Activated T-cell treated with anti-CD3 and anti-CD28 coated beads, Interleukin-2, amount 50 U/mL, for 4 hours (primary cell): ENCODE measurements at regions not wholly inside any gene's neighbourhood (a gene's known extent, or its start where the extent isn't known, plus 50 kb on each side); places are given as distances from the start of the nearest gene placed in this dataset.

ENCODE experiments used
- ATAC-seq, 2 donors: fragments of 200-7000 bp; cut with Tn5 transposase; one replicate each; pipeline ENCODE4 v1.10.0; 2021
- DNase-seq: peaks from one replicate; pipeline ENCODE4 v3.0.0-alpha.2; 2020
- H3K27me3 Mint-ChIP-seq: one replicate; pipeline ENCODE4 v1.8.0; 2021; ENCODE audit warnings: low read depth, mixed read lengths
- H3K36me3 Mint-ChIP-seq: one replicate; pipeline ENCODE4 v1.8.0; 2022; ENCODE audit warnings: mixed read lengths; ENCODE audit not compliant: insufficient read depth
- H3K4me1 Mint-ChIP-seq: one replicate; pipeline ENCODE4 v1.8.0; 2021; ENCODE audit warnings: low read depth, mixed read lengths
- H3K4me3 Mint-ChIP-seq: one replicate; pipeline ENCODE4 v1.8.0; 2021; ENCODE audit warnings: mild to moderate bottlenecking, moderate library complexity, mixed read lengths
- H3K9me3 Mint-ChIP-seq: one replicate; pipeline ENCODE4 v1.8.0; 2021; ENCODE audit warnings: mixed read lengths

GRCh38 chr9:118732998-118733397 lies 636.2 kb downstream of the BRINP1 start:
- no peak overlapping the region for H3K4me3 Mint-ChIP-seq
- H3K9me3 Mint-ChIP-seq: peaks cover 26% of the 10 kb centered on the region
- DNase-seq: no peak
- no peak for ATAC-seq
- H3K27me3 Mint-ChIP-seq: no peaks in the 10 kb centered on the region
- H3K4me1 Mint-ChIP-seq: no peaks in the 10 kb centered on the region
- no peaks in the 10 kb centered on the region for H3K36me3 Mint-ChIP-seq

GRCh38 chr9:118734696-118735095 lies 634.5 kb downstream of the BRINP1 start:
- no peak for DNase-seq
- Mint-ChIP-seq H3K9me3 (peaks cover 26% of the 10 kb centered on the region), H3K36me3 (no peaks in the 10 kb centered on the region), H3K4me1 (no peaks in the 10 kb centered on the region), H3K4me3 (no peak overlapping the region), H3K27me3 (no peaks in the 10 kb centered on the region)
- no peak for ATAC-seq

DNA sequence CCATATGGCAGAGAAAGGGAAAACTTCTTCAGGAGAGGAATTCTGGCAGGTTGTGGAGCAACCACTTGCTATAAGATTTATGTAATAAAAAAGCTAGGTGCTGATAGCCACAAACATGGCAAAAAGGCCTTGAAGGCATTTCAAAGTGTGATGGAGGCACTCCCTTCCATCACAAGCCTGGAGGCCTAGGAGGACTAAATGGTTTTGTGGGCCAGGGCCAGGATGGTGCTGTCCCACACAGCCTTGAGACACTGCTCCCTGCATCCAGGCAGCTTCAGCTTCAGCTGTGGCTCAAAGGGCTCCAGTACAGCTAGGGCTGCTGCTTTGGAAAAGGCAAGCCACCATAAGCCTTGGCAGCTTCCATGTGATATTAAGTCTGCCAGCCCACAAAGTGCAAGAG lies 632.8 kb downstream of the BRINP1 start:
- DNase-seq: no peak
- Mint-ChIP-seq H3K27me3 (no peaks in the 10 kb centered on the region), H3K4me1 (no peaks in the 10 kb centered on the region), H3K9me3 (peaks cover 26% of the 10 kb centered on the region), H3K36me3 (no peaks in the 10 kb centered on the region), H3K4me3 (no peak overlapping the region)
- no peak for ATAC-seq

GRCh38 chr9:118751077-118751847 lies 618.0 kb downstream of the BRINP1 start:
- Mint-ChIP-seq H3K9me3 (peaks cover 20% of the 10 kb centered on the region), H3K27me3 (no peaks in the 10 kb centered on the region), H3K4me1 (no peaks in the 10 kb centered on the region), H3K36me3 (no peaks in the 10 kb centered on the region), H3K4me3 (no peak overlapping the region)
- DNase-seq (no peak), ATAC-seq (no peak)

DNA sequence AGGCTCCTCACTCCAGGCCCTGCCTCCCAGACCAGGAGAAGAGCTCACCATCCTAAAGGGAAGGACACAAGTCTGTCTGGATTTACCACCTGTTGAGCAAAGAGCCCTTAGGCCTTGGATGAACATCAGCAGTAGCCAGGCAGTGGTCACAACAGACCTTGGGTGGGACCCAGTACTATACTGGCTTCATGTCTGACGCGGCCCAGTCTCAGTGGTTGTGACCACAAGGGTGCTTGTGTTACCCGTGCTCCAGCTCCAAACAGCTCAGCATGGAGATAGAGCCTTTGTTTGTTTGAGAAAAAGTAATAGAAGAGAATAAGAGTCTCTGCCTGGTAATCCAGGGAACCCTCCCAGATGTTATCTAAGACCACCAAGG lies 617.4 kb downstream of the BRINP1 start:
- no peak overlapping the region for H3K4me3 Mint-ChIP-seq
- no peaks in the 10 kb centered on the region for H3K4me1 Mint-ChIP-seq
- H3K36me3 Mint-ChIP-seq: no peaks in the 10 kb centered on the region
- no peak for DNase-seq
- H3K9me3 Mint-ChIP-seq: peaks cover 21% of the 10 kb centered on the region
- no peaks in the 10 kb centered on the region for H3K27me3 Mint-ChIP-seq
- no peak for ATAC-seq

GRCh38 chr9:118761016-118761790 lies 608.0 kb downstream of the BRINP1 start:
- DNase-seq (no peak), ATAC-seq (no peak)
- Mint-ChIP-seq H3K4me1 (no peaks in the 10 kb centered on the region), H3K9me3 (peaks cover 6% of the 10 kb centered on the region), H3K4me3 (no peak overlapping the region), H3K36me3 (no peaks in the 10 kb centered on the region), H3K27me3 (no peaks in the 10 kb centered on the region)

DNA sequence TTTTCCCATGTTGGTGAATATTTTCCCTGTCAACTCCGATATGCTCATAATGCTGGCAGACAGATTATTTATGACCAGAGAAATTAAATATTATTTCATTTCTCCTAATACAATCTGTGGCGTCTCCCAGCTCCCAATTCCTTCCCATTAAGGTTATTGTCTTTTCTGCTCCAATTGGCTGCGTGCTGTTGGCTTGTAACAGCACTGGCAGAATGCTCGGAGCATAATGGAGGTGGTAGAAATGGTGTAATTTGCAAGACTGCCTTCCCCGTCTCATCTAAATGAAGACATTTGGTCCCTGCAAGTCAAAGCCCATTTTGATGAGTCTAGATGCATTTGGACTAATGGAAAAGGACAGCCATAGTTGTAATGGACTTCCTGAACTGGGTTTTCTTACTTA lies 601.7 kb downstream of the BRINP1 start:
- no peaks in the 10 kb centered on the region for H3K4me1 Mint-ChIP-seq
- no peaks in the 10 kb centered on the region for H3K36me3 Mint-ChIP-seq
- H3K9me3 Mint-ChIP-seq: peaks cover 5% of the 10 kb centered on the region
- no peak overlapping the region for H3K4me3 Mint-ChIP-seq
- no peak for DNase-seq
- no peaks in the 10 kb centered on the region for H3K27me3 Mint-ChIP-seq
- no peak for ATAC-seq

GRCh38 chr9:118782790-118783463 lies 586.3 kb downstream of the BRINP1 start:
- no peaks in the 10 kb centered on the region for H3K4me1 Mint-ChIP-seq
- no peak overlapping the region for H3K4me3 Mint-ChIP-seq
- H3K36me3 Mint-ChIP-seq: no peaks in the 10 kb centered on the region
- H3K9me3 Mint-ChIP-seq: peaks cover 3% of the 10 kb centered on the region
- DNase-seq (no peak), ATAC-seq (no peak)
- no peaks in the 10 kb centered on the region for H3K27me3 Mint-ChIP-seq

GRCh38 chr9:118784033-118784432 lies 585.2 kb downstream of the BRINP1 start:
- no peaks in the 10 kb centered on the region for H3K4me1 Mint-ChIP-seq
- ATAC-seq (no peak), DNase-seq (no peak)
- no peaks in the 10 kb centered on the region for H3K27me3 Mint-ChIP-seq
- peaks cover 3% of the 10 kb centered on the region for H3K9me3 Mint-ChIP-seq
- H3K4me3 Mint-ChIP-seq: no peak overlapping the region
- no peaks in the 10 kb centered on the region for H3K36me3 Mint-ChIP-seq

GRCh38 chr9:118785456-118785855 lies 583.8 kb downstream of the BRINP1 start:
- H3K36me3 Mint-ChIP-seq: no peaks in the 10 kb centered on the region
- no peaks in the 10 kb centered on the region for H3K4me1 Mint-ChIP-seq
- no peaks in the 10 kb centered on the region for H3K27me3 Mint-ChIP-seq
- ATAC-seq: no peak
- no peak for DNase-seq
- no peak overlapping the region for H3K4me3 Mint-ChIP-seq
- peaks cover 3% of the 10 kb centered on the region for H3K9me3 Mint-ChIP-seq

DNA sequence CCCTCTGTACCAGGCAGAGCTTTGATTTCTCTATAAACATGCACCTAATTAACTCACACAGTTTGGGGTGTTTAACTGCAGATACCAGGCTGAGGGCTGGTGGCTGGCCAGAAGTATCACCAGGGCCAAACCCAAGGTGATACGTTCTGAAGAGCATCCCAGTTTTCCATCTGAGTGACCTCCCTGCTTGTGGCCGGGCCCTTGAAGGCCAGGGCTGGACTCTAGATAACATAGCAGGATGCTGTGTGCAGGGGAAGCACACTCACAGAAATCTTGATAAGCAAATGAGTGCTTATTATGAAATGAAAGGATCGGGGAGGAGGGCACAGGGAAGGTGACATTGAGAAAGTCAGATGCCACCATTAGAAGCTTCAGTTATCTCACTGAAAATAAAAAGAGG lies 582.4 kb downstream of the BRINP1 start:
- no peak for DNase-seq
- peaks cover 3% of the 10 kb centered on the region for H3K9me3 Mint-ChIP-seq
- H3K27me3 Mint-ChIP-seq: no peaks in the 10 kb centered on the region
- no peak for ATAC-seq
- H3K4me3 Mint-ChIP-seq: no peak overlapping the region
- H3K4me1 Mint-ChIP-seq: no peaks in the 10 kb centered on the region
- no peaks in the 10 kb centered on the region for H3K36me3 Mint-ChIP-seq

DNA sequence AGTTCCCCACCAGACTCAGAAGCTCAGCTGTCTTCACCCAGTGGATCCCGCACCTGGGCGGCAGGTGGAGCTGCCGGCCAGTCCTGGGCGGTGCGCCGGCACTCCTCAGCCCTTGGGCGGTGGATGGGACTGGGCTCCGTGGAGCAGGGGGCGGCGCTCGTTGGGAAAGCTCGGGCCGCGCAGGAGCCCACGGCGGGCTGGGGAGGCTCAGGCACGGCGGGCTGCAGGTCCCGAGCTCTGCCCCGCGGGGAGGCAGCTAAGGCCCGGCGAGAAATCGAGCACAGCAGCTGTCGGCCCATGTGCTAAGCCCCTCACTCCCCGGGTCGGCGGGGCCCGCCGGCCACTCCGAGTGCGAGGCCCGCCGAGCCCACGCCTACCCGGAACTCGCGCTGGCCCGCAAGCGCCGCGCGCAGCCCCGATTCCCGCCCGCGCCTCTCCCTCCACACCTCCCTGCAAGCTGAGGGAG lies 560.0 kb downstream of the BRINP1 start:
- Mint-ChIP-seq H3K9me3 (peaks cover 13% of the 10 kb centered on the region), H3K27me3 (no peaks in the 10 kb centered on the region), H3K4me3 (no peak overlapping the region), H3K4me1 (no peaks in the 10 kb centered on the region), H3K36me3 (no peaks in the 10 kb centered on the region)
- DNase-seq (no peak), ATAC-seq (no peak)

DNA sequence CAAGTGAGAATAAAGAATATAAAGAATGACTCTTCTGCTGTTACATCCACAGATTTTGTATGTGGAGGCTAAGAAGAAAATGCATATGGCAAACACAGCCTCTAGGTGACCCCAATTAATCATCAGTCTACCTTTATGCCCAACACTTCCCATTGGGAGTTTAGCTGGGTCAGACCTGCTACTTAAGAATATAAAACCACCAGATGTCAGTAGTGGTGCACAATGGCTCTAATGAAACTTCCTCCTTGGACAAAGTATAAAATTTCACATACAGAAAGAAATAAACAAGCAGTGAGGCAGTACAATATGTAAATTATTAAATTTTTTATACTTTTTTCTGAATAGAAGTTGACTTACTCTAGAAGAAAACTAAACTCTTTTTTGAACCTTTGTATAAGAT lies 539.9 kb downstream of the BRINP1 start:
- ATAC-seq (no peak), DNase-seq (no peak)
- Mint-ChIP-seq H3K4me1 (no peaks in the 10 kb centered on the region), H3K4me3 (no peak overlapping the region), H3K36me3 (no peaks in the 10 kb centered on the region), H3K9me3 (peaks cover 4% of the 10 kb centered on the region), H3K27me3 (no peaks in the 10 kb centered on the region)

- ATAC-seq (no peak), DNase-seq (no peak)
- Mint-ChIP-seq H3K4me3 (no peak overlapping the region), H3K27me3 (no peaks in the 10 kb centered on the region), H3K36me3 (no peaks in the 10 kb centered on the region), H3K9me3 (peaks cover 10% of the 10 kb centered on the region), H3K4me1 (no peaks in the 10 kb centered on the region)
Observed at GRCh38 chr9:118832371-118832770, 536.9 kb downstream of the BRINP1 start.

DNA sequence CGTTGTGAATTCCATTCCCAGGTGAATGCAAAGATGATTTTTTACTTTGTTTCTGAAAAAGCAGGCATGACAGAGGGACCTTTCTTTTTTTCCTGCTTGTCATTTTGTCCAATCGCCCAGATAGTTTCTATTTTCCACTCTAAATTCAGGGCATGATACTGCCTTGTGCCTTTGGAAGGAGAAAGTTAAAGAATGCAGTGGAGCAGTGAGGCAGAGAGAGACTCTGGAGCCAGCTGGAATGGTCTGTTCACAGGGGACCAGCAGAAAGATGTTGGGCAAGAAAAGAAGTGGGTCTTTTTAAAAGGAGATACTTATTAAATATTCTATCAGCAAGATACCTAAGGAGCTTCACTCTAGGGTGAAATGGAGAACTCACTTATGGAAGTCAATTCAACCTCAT lies 532.3 kb downstream of the BRINP1 start:
- Mint-ChIP-seq H3K27me3 (no peaks in the 10 kb centered on the region), H3K4me1 (no peaks in the 10 kb centered on the region), H3K4me3 (no peak overlapping the region), H3K36me3 (no peaks in the 10 kb centered on the region), H3K9me3 (peaks cover 7% of the 10 kb centered on the region)
- DNase-seq (no peak), ATAC-seq (no peak)
